T-helper 2 cell treated with Interferon-gamma antibody and Interleukin-4, amounts not matched to agents 5 μg/mL and 100 μg/mL, for 36 hours (primary cell): ENCODE measurements at regions not wholly inside any gene's neighbourhood (a gene's known extent, or its start where the extent isn't known, plus 50 kb on each side); places are given as distances from the start of the nearest gene placed in this dataset.

Experiments used
- DNase-seq: peaks from one replicate; pipeline ENCODE4 v3.0.0; 2021; ENCODE audit warnings: low spot score
- H3K27ac Mint-ChIP-seq: one replicate; pipeline ENCODE4 v1.8.0; 2021; ENCODE audit warnings: mild to moderate bottlenecking, mixed read lengths
- H3K27me3 Mint-ChIP-seq: one replicate; pipeline ENCODE4 v1.8.0; 2021; ENCODE audit warnings: low read depth, mixed read lengths
- H3K36me3 Mint-ChIP-seq: one replicate; pipeline ENCODE4 v1.8.0; 2021; ENCODE audit warnings: low read depth, mixed read lengths
- H3K4me1 Mint-ChIP-seq: one replicate; pipeline ENCODE4 v1.8.0; 2021; ENCODE audit warnings: low read depth, mixed read lengths
- H3K4me3 Mint-ChIP-seq: one replicate; pipeline ENCODE4 v1.8.0; 2022; ENCODE audit warnings: mild to moderate bottlenecking, moderate library complexity, mixed read lengths
- H3K9me3 Mint-ChIP-seq: one replicate; pipeline ENCODE4 v1.8.0; 2021; ENCODE audit warnings: mixed read lengths

GRCh38 chr13:31949486-31949885, 82.1 kb upstream of the FRY start:
- Mint-ChIP-seq H3K4me3 (no peak overlapping the region), H3K9me3 (no peaks in the 10 kb centered on the region), H3K27ac (no peak overlapping the region), H3K4me1 (peaks cover 9% of the 10 kb centered on the region), H3K27me3 (peaks cover 4% of the 10 kb centered on the region), H3K36me3 (peaks cover 4% of the 10 kb centered on the region)
- no peak for DNase-seq

GRCh38 chr13:31950111-31950815, 81.3 kb upstream of the FRY start:
- Mint-ChIP-seq H3K27ac (no peak overlapping the region), H3K9me3 (no peaks in the 10 kb centered on the region), H3K4me3 (no peak overlapping the region), H3K27me3 (no peaks in the 10 kb centered on the region), H3K4me1 (peaks cover 9% of the 10 kb centered on the region), H3K36me3 (peaks cover 4% of the 10 kb centered on the region)
- DNase-seq, result no peak

- Mint-ChIP-seq H3K4me3 (no peak overlapping the region), H3K36me3 (peaks cover 4% of the 10 kb centered on the region), H3K4me1 (peaks cover 9% of the 10 kb centered on the region), H3K9me3 (no peaks in the 10 kb centered on the region), H3K27ac (peak overlapping the region; percentile 67), H3K27me3 (no peaks in the 10 kb centered on the region)
- DNase-seq, result peak; percentile 9
Measured at GRCh38 chr13:31951215-31951678, 80.3 kb upstream of the FRY start.

- Mint-ChIP-seq H3K4me1 (peaks cover 9% of the 10 kb centered on the region), H3K27ac (no peak overlapping the region)
Measured at GRCh38 chr13:31952641-31953380, 78.8 kb upstream of the FRY start.

GRCh38 chr13:31955101-31955500, 76.5 kb upstream of the FRY start:
- Mint-ChIP-seq H3K27ac (no peak overlapping the region), H3K27me3 (peaks cover 3% of the 10 kb centered on the region), H3K4me1 (peaks cover 9% of the 10 kb centered on the region), H3K4me3 (no peak overlapping the region), H3K9me3 (no peaks in the 10 kb centered on the region), H3K36me3 (peaks cover 2% of the 10 kb centered on the region)
- DNase-seq, result no peak

More at GRCh38 chr13:31952641-31953380, 78.8 kb upstream of the FRY start:
- Mint-ChIP-seq H3K4me3 (no peak overlapping the region), H3K9me3 (no peaks in the 10 kb centered on the region), H3K27me3 (peaks cover 3% of the 10 kb centered on the region), H3K36me3 (peaks cover 4% of the 10 kb centered on the region)
- DNase-seq, result no peak

- Mint-ChIP-seq H3K4me3 (no peak overlapping the region), H3K27ac (no peak overlapping the region), H3K4me1 (peaks cover 8% of the 10 kb centered on the region), H3K36me3 (peaks cover under 1% of the 10 kb centered on the region), H3K27me3 (peaks cover 5% of the 10 kb centered on the region), H3K9me3 (no peaks in the 10 kb centered on the region)
- DNase-seq, result no peak
Measured at GRCh38 chr13:31955741-31956140, 75.8 kb upstream of the FRY start.

- Mint-ChIP-seq H3K36me3 (no peaks in the 10 kb centered on the region), H3K4me3 (no peak overlapping the region), H3K27me3 (peaks cover 17% of the 10 kb centered on the region), H3K27ac (no peak overlapping the region), H3K4me1 (no peaks in the 10 kb centered on the region), H3K9me3 (no peaks in the 10 kb centered on the region)
- no peak for DNase-seq
Measured at GRCh38 chr13:31956980-31957644, 74.5 kb upstream of the FRY start.

GRCh38 chr13:31957772-31958171, 73.8 kb upstream of the FRY start:
- H3K9me3 Mint-ChIP-seq, result no peaks in the 10 kb centered on the region
- H3K36me3 Mint-ChIP-seq, result no peaks in the 10 kb centered on the region
- no peak for DNase-seq
- peaks cover 21% of the 10 kb centered on the region for H3K27me3 Mint-ChIP-seq
- no peaks in the 10 kb centered on the region for H3K4me1 Mint-ChIP-seq
- no peak overlapping the region for H3K4me3 Mint-ChIP-seq
- H3K27ac Mint-ChIP-seq, result no peak overlapping the region

GRCh38 chr13:31962731-31963370, 68.7 kb upstream of the FRY start:
- no peak for DNase-seq
- H3K27ac Mint-ChIP-seq, result no peak overlapping the region
- H3K9me3 Mint-ChIP-seq, result no peaks in the 10 kb centered on the region
- peaks cover 29% of the 10 kb centered on the region for H3K27me3 Mint-ChIP-seq
- H3K4me3 Mint-ChIP-seq, result no peak overlapping the region
- H3K4me1 Mint-ChIP-seq, result no peaks in the 10 kb centered on the region
- no peaks in the 10 kb centered on the region for H3K36me3 Mint-ChIP-seq

GRCh38 chr13:31963631-31964030, 67.9 kb upstream of the FRY start:
- H3K9me3 Mint-ChIP-seq, result no peaks in the 10 kb centered on the region
- no peaks in the 10 kb centered on the region for H3K4me1 Mint-ChIP-seq
- DNase-seq, result no peak
- no peak overlapping the region for H3K4me3 Mint-ChIP-seq
- no peak overlapping the region for H3K27ac Mint-ChIP-seq
- no peaks in the 10 kb centered on the region for H3K36me3 Mint-ChIP-seq
- H3K27me3 Mint-ChIP-seq, result peaks cover 29% of the 10 kb centered on the region

GRCh38 chr13:31964168-31964567, 67.4 kb upstream of the FRY start:
- no peaks in the 10 kb centered on the region for H3K4me1 Mint-ChIP-seq
- H3K27me3 Mint-ChIP-seq, result peaks cover 31% of the 10 kb centered on the region
- no peak for DNase-seq
- H3K4me3 Mint-ChIP-seq, result no peak overlapping the region
- H3K9me3 Mint-ChIP-seq, result no peaks in the 10 kb centered on the region
- H3K27ac Mint-ChIP-seq, result no peak overlapping the region
- H3K36me3 Mint-ChIP-seq, result no peaks in the 10 kb centered on the region

- Mint-ChIP-seq H3K27ac (no peak overlapping the region), H3K9me3 (no peaks in the 10 kb centered on the region), H3K4me1 (no peaks in the 10 kb centered on the region), H3K4me3 (no peak overlapping the region), H3K36me3 (no peaks in the 10 kb centered on the region), H3K27me3 (peaks cover 31% of the 10 kb centered on the region)
- no peak for DNase-seq
Measured at GRCh38 chr13:31965361-31966066, 66.1 kb upstream of the FRY start.

- Mint-ChIP-seq H3K27ac (no peak overlapping the region), H3K4me1 (no peaks in the 10 kb centered on the region), H3K27me3 (peaks cover 20% of the 10 kb centered on the region), H3K9me3 (no peaks in the 10 kb centered on the region), H3K36me3 (no peaks in the 10 kb centered on the region), H3K4me3 (no peak overlapping the region)
- no peak for DNase-seq
Measured at GRCh38 chr13:31967155-31967554, 64.4 kb upstream of the FRY start.
